Stimulated activated CD4-positive, alpha-beta T cell treated with anti-CD3 and anti-CD28 coated beads, Interleukin-1b, Interleukin-23, amount 100 ng/mL, for 1 hour (primary cell): ENCODE measurements at regions not wholly inside any gene's neighbourhood (a gene's known extent, or its start where the extent isn't known, plus 50 kb on each side); places are given as distances from the start of the nearest gene placed in this dataset.
"Not testable (repeated sequence)": the region's sequence is repeated elsewhere in the genome, so short reads cannot be mapped to it uniquely, and the experiment has no call there.

Experiments used
- DNase-seq, 2 donors: peaks; one replicate each; pipeline ENCODE4 v3.0.0-alpha.2; 2020; ENCODE audit warnings: low read depth in 2 of 2

DNA sequence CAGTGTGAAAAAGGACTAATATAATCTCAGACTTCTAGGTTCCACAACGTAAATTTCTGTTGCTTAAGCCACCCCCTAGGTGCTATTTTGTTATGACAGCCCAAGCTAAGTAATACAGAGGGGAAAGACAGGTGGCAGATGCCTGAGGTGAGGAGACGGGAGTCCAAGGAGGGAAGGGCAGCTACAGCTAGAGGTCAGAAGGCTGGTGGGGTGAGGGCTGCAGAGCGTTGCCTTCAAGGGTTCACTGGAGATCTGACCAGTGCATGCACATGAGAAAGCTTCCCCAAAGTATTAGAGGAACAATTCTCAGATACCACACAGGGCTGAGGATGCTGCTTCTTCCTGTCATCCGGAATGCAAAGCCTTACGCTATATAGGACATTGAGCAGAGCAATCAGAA is 104.7 kb upstream of the IRX4 start:
- DNase-seq, result no peak

DNA sequence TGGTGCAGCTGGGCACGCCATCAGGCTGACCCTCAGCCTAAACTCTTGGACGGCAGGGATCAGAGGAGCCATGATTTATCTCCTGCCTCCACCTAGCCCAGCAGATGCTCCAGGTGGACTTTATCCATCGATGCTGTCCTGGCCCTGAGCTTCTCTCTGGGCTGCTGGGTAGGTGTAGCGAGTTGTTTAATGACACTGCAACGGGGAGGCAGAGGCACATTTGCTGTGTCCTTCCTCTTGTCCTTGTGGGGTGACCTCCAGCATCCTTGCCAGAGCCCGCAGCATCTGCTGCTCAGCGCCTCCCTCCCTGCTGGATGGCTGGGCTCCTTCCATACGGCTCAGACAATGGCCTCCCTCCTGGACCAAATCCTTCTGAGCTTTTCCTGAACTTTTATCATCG is 103.1 kb upstream of the IRX4 start:
- DNase-seq, result no peak

DNA sequence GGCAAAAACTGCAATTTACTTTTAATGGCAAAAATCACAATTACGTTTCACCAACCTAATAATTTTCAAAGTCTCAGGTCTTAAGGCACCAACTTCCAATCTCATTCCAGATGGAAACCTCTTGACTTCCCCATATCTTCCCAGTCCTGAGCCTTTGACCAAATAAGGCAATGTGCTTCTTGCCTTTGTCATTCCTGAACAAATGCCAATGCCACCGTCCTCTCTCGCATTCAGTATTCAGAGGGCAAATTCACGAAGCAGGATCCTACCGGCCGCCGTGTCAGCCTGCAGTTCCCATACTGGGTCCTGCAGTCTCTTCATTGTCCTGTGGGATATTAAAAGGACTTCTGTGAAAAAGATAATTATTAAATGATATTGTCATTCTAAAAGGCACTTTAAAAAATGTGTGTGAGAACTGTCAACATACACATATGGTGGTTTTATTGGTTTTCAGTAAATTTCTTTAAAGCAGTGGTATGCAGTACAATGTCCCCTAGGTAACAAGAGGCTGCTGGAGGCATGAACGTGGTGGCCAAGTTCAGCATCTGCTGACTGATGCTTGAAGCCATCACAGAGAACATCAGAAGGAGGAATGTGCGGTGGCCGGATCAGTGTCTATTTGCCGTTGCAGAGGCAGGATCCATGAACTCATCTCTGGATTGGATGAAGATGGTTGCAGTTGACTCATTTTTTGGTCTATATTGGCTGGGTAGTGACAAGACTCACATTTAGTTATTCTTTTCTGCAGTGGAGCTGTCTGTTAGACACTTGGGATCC is 101.4 kb upstream of the IRX4 start:
- no peak for DNase-seq

DNA sequence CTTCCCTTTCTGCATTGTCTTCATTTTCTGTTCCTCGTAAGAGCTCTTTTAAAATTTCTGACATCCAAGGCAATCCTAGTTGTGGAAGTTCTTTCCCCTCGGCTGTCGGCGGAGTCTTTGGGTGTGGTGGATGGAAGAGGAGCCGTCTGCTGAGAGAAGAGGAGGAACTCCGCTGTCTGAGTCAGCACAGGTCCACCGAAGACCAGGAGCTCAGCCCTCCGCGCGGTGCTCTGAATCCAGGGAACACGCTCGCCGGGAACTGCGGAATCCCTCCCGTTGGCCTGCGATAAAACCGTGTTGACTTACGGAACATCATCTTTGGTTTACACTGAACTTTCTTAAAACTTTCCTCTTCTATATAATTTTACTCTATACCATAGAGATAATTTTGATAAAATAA is 100.7 kb upstream of the IRX4 start:
- DNase-seq, result no peak

DNA sequence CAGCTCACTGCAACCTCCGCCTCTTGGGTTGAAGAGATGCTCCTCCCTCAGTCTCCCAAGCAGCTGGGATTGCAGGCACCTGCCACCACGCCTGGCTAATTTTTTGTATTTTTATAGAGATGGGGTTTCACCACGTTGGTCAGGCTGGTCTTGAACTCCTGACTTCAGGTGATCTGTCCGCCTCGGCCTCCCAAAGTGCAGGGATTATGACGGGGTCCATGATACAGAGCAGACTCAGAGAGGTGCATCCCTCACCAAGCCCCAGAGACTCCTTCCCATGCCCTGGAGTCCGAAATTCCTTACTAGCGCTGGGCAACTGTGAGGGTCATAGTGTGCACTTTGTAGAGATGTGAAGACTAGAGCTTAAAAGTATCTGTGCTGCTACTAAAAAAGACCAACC is 99.8 kb upstream of the IRX4 start:
- DNase-seq, result not testable (repeated sequence)

DNA sequence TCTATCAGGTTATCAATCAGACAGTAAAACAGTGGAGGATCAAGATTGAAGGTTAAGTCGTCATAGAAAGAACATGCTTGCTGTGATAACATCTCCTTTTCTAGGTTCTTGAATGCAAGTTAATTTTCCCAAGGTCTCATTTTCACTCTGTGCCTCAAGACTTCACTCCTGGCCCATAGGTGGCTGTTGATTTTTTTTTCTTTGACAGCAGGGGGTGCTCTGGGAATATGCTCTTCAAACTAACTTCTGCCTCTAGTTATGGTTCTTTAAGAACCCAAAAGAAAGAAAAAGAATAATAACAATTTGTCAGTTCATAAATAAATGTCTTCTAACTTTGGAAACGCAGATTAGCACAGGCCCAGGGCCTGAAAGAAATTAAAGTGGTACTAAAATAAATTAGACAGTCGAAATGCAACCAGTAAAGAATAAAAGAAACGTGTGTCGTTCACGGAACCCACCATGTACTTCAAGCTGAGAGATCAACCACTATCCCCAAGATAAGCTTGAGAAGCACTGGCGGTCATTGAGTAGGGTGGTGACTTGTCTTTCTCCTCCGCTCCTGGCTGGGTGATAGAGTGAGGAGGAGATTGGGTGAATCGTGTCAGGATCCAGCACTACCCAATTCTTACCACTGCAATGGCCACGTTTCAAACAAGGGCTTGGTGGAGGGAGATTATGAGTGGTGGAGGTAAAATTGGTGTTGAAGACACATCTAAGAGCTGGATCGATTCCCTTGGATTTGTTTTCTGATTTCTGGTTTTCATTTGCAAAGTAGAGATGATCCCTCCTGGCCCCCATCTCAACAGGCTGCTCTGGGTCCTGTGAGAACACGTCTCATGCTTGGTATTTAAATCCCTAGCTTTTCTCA is 93.4 kb upstream of the IRX4 start:
- DNase-seq, result no peak

DNA sequence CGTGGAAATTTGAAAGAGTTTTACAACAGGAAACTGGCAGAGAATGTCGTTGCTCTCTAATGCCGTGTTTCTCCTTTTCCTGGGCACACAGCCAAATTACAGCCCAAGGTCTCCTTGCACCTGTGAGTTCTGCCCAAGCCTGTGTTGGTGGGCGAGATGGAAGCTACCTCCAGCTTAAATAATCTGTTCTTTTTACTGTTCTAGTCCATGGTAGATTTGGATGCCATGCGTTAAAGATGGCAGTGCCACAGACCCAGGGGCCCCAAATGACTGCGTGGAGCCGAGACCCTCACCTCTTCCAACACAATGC is 92.6 kb upstream of the IRX4 start:
- DNase-seq, result no peak

DNA sequence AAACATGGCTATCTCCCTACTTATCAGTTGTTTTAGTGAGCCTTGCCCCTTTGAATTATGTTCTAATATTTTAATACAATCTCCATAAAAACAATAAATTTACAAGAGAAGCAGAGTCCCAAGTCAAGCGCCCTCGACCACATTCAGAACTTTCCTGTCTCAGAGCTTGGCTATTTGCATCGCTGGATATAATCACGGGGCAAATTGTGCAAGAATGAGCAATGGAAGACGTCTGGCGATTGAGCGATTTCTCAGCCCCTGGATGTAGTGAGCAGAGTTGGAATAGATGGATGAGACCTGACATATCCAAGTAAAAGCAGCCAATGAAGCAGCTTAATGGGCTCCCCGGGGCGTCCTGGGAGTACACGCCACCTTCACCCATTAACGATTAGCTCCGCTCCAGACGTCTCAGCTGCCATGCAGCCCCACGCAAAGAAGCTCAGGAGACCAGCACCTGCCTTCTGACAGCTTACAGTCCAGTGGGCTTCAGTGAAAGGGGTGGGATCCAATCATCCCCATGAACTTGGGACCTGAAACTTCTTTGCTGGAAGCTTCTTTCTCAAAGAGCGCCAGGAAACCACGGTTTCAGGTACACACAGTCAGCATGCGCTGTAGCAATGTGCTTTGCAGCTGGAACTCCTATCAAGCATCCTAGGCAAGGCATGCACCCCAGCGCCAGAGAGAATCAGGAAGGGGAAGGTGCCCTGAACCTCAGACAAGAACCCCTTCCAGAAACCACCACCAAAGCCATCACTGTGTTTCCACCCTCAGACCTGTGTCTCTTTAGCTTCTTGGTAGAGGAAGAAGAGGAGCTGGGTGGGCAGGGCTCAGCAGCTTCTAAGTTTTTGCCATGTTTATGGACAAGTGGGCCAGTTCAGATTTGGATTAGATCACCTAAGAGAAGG is 92.0 kb upstream of the IRX4 start:
- DNase-seq, result no peak

DNA sequence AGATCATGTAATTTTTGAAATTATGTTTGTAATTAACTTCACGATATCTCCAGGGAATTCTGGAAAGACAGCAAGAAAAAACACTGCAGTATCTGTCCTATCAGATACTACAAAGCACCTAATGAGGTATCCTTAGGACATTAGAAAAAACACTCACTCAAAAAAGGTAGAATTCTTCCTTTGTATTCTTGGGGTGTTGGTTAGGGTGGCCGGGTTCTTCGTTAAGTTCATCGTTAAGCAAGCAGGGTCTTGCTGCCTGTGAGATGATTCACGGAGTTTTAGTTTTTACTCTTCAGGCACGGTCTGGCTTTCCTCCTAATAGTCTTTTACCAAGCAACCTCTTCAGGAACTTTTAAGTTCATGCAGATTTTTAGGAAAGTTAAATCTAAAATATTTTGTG is 91.4 kb upstream of the IRX4 start:
- DNase-seq, result no peak

DNA sequence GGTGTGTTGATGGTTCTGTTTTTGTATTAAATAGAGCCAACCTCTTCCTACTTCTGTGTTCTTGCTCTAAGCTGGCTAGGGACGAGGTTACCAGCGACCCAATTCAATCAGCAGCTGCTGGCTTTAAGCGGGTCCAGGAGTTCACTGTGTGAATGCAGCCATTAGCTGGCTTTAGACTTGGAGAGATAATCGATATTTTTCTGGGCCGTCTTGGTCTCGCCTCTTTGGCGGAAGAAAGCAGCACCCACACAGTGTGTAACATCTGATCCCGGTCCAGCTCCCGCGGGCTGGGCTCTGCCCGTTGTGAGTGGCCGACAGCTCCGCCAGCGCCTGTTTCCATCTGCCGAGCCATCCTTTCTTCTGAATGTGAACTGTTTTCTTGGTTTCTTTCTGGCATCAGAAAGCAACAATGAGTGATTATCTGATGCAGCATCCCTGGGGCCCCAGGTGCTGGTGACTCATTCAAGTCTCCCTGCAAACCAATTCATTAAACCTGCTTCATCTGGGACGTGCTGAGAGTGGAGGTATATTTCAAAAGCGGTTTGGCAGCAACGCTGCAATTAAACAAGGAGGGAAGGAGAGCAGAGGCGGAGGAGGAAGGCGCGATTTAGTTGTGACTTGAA is 90.8 kb upstream of the IRX4 start:
- DNase-seq, result no peak

DNA sequence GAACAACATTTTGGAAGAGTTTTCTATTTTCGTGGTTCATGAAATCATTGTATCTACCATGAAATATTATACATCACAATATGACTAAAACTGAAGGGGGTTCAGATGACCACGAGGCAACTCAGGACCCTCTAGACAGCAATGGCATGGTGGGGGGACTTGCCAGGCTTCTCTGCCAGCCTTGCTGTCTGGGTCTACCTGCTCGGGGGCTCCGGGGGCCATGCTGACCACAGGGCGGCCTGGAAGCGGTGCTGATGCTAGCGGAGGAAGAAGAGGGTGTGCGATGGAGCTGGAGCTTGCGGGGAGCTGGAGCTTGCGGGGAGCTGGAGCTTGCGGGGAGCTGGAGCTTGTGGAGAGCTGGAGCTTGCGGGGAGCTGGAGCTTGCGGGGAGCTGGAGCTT is 89.2 kb upstream of the IRX4 start:
- DNase-seq, result no peak

DNA sequence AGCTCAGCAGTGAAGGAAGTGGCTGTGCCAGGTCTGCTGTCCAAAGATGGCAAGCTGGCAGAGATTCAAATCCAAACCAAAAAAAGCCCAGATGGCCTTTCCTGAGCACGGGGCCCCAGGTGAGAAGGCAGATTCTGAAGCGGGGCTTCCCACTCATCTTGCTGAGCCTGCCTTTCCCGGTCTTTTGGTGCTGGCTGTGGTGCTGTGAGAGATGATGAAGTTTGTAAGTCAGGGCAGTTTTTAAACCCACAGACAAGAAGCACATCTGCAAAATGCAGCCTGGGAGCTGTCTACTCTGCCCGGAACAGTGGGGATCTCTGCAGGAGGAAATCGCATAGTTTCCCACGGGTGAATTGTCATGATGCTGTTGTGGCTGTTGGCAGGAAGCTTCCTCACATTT is 85.0 kb upstream of the IRX4 start:
- DNase-seq, result no peak

DNA sequence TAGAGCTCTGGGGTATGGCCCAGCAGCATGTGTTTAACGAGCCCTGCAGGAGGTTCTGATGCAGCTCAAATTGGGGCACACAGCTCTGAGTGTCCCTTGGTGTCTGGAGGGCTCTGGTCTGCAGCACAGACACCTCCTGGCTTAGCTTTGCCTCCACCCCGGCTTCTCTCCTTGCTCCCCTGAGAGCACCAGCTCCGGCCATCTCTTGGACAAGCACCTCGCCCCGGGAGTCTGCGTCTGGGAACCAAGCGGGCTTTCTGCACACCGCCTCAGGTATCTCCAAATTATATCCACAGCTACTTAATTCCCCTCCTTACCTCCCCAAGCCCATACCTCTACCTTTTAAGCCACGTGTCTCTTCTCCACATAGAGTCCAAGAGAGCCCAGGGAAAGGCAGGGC is 83.7 kb upstream of the IRX4 start:
- no peak for DNase-seq

DNA sequence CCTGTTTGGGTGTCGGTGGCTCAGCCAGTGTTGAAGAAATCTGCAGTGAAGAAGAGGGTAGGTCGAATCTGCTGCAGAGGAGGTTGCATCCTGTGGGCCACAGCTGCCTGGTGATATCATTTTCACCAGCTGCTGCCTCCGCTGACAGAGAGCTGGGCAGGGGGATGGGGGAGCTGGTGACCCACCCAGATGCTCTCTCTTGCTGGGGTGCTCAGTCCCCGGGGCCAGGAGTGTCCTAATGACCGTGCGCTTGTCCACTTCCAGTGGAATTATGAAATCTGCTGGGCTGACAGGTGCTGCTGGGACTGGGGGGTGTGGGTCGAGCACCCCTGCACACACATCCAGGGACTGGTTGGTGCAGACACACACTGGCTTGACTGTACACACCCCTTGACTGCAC is 83.2 kb upstream of the IRX4 start:
- DNase-seq, result no peak

DNA sequence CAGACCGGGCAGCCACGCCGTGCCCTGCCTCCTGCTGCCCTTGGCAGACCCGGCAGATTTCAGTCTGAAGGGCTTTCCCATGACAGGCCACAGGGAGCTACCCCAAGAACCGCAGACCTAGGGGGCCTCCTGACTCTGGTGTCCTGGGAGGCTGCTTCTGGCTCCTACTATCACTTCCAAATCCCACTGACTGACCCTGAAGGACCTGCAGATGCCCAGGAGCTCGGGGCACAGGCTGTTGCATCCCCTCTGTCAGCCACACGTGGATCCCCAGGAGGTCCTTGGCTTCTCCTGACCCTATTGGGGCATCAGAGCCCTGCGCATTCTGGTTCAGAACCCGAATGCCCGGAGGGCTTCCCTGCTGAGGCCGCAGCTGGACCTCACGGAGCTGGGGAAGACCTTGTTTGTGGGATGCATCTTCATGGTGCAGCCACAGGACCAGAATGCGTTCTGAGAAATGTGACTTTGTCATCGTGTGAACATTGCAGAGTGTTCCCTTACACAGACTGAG is 81.3 kb upstream of the IRX4 start:
- DNase-seq, result no peak

DNA sequence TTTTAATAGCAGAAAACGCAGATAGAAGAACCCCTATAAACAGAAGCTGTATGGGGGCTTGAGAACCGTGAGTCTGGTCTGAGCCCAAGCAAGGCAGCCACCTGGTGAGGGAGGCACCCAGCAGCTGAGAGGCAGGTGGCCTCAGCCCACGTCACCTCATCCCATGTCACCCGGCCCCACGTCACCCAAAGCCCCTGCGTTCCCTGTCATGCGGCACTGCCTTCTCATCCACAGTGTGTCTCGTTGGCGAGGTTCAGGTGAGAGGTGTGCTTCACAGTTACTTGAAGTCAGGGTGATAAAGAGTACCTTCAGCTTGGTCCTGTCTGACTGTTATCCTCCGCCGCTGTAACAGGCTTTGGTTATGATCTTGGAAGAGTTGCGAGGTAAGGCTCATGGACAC is 80.6 kb upstream of the IRX4 start:
- no peak for DNase-seq

DNA sequence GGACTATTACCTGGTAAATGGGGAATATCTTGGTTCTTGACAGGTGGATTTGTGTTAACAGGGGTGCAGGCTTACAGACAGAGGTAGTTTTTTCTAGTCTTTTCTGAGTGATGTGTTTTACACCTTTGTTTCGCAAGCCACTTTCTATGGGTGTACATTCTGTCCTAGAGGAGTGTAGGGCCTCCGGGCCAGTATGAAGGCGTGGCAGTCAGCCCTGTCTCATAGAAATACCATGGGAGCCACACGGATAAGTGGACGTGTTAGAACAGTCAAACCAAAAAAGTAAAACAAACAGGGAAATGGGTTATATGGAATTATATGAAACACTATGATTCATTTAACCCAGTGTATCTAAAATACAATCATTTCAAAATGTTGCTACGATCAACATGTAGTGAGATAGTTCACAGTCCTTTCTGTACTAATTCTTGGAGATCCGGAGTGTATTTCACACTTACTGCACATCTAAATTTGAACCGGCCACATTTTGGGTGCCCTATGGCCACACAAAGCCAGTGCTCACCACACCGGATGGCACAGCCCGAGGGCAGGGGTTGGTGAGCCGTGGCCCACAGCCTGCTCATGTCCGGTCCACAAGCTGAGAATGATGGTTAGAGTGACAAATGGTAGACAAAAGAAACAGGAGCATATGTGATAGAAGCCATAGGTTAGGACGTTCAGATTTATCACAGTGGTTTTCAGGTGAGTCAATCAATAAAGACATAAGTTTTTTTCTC is 80.1 kb upstream of the IRX4 start:
- DNase-seq, result no peak

DNA sequence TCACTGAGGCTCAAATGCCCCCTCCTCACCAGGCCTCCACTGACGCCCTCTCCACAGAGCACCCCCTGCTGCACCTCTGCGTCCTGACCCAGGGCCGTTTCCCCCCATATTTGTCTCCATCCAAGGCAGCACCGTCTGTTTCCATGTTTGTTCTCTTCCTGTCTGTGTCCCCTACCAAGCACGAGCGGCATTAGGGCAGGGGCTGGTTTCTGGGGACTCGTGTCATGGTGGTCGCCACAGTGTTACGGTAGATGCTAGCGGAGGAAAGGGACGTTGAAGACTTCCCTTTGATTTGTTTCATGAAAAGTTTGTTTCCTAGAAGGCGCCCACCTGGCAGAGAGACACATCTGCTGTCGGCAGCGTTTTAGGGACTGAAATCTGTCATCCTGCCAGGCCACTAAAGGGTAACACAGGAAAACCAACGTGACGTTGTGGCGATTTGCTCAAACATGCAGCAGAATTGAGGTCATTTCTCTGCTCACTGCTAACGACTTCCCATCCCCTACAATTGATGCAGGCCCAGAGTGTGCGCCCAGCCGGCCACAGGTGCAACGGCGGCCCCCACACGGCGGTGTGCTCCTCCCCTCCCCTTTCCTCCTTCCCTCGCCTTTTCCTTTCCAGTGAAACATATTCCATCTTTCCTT is 79.3 kb upstream of the IRX4 start:
- no peak for DNase-seq

DNA sequence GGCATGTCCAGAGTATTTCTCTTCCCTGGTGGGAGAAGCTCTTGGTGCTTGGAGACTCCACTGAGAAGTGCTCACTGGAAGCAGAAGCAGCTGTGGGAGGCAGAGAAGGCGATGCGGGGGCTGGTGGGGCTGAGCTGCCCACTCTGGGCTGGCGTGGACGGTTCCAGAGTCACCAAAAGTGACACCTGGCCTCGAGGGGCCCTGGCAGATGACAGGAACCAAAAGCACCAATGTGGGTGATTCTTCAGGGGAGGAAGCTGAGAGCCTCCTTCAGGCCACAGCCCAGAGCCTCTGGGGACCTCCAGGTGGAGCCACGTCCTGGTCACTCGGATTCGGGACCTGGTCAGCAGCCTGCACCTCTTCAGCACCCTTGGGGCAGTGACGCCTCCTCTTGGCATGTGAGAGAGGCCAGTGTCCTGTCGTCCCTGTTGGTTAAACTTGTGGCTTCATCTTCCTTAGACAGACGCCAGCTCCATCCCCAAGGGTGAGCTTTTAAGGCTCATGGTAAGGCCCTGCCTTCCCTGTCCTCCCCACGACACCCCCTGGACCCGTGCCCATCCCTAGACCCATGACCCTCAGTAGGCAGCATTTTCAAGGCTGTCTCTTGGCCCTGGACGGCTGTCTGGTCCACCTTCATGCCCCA is 78.7 kb upstream of the IRX4 start:
- DNase-seq, result no peak
